Stimulated activated CD4-positive, alpha-beta T cell treated with anti-CD3 and anti-CD28 coated beads, Interleukin-1b, Interleukin-23, amount 100 ng/mL, for 4 hours (primary cell): ENCODE measurements at regions not wholly inside any gene's neighbourhood (a gene's known extent, or its start where the extent isn't known, plus 50 kb on each side); places are given as distances from the start of the nearest gene placed in this dataset.
"Not testable (repeated sequence)": the region's sequence is repeated elsewhere in the genome, so short reads cannot be mapped to it uniquely, and the experiment has no call there.

Experiments
- DNase-seq, 2 donors: peaks; one replicate each; pipeline ENCODE4 v3.0.0-alpha.2; 2020; ENCODE audit warnings: low read depth in 2 of 2

DNA sequence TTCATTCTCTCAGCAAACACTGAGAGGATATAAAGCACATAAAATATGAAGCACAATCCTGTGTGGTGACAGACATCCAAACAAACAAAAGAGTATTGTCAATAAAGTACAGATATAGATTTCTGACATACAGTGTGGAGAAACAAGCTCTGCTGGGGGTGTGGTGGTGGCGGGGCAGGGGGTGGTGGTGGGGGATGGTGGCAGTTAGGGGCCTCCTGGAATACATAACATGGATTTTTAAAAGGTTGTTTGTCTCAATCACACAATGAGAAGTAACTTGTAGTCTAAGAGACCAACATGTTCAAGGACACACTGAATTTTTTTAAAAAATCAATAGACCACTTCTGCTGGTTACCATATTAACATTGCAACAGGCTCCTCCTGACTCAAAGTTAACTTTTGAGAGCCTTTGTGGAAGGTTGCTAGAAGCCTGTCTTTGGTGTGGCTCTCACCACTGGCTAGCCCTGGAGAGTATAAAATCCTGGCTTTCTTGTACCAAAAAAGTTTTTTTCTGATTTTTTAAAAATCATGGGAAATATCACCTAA lies 1197.4 kb downstream of the SUCLG1 start:
- DNase-seq, result no peak

DNA sequence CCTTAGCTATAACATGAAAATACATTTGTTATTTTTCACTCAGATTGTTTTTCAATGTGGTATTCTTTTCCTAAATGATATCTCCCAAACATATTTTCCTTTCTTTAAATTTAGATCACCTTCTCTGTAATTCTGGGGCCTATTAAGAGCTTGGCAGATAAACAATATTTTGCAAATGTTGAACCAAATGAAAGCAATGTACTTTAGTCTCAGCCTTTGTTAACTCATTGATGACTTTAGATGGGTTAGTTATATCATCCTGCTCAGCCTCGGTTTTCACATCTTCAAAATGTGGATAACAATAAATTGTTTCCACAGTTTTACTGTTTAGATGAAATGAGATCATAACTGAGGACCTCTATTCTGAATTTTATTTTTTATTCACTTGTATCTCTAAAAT lies 1205.2 kb downstream of the SUCLG1 start:
- DNase-seq, result no peak

DNA sequence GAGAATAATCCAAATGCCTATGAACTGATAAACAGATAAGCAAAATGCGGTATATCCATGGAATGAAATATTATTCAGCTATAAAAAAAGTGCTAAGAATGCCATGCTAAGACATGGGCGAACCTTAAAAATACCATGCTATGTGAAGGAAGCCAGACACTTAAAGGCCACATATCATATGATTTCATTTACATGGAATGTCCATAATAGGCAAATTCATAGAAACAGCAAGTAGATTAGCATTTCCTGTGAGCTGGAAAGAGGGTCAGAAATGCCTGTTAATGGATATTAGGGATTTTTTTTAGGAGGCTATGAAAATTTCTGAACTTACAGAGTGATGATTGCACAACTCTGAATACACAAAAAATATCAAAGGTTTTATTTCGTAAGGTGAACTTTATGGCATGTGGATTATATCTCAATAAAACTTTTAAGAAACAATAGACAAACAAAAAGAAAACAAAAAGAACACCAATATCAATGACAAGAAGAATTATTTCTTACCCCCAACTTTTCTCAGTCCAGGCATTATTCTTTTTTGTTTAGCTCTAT lies 1207.7 kb downstream of the SUCLG1 start:
- no peak for DNase-seq

DNA sequence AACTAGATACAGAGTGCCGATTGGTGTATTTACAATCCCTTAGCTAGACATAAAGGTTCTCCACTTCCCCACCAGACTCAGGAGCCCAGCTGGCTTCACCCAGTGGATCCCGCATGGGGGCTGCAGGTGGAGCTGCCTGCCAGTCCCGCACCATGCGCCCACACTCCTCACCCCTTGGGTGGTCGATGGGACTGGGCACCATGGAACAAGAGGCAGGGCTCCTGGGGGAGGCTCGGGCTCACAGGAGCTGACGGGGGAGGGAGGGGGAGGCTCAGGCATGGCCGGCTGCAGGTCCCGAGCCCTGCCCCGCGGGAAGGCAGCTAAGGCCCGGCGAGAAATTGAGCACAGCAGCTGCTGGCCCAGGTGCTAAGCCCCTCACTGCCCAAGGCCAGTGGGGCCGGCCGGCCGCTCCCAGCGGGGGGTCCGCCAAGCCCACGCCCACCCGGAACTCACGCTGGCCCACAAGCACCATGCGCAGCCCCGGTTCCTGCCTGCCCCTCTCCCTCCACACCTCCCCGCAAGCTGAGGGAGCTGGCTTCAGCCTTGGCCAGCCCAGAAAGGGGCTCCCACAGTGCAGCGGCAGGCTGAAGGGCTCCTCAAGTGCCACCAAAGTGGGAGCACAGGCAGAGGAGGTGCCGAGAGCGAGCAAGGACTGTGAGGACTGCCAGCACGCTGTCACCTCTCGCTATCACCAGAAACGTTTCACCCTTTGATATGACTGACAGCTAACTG lies 1213.1 kb downstream of the SUCLG1 start:
- DNase-seq, result not testable (repeated sequence)

DNA sequence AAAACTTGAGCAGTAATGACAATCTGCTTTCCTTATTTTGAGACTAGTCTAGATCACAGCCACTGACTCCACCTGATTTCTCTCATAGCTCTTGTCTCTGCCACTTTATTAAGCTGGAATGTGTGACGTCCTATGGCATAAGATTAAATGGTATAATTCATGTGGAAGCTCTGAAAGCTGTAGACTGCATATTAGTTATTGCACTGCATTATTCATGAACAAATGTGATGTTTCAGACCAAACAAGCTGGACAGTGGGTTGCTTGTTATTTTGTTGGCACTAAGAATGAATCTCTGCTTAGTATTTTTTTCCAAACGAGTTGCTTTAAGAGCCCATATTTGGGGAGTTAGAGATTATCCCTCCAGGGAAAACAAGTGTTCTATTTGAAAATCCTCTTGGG lies 1218.5 kb downstream of the SUCLG1 start:
- DNase-seq, result no peak

DNA sequence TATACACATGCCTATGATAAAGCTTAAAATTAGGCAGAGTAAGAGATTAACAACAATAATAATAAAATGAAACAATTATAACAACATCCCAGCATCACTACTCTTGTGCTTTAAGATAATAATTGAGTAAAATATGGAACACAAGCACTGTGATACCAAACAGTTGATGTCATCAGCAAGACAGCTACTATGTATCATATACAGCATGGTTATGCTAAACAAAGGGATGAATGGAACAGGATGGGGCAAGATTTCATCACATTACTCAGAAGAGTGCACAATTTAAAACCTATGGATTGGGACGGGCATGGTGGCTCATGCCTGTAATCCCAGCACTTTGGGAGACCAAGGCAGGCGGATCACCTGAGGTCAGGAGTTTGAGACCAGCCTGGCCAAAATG lies 1221.0 kb downstream of the SUCLG1 start:
- no peak for DNase-seq

DNA sequence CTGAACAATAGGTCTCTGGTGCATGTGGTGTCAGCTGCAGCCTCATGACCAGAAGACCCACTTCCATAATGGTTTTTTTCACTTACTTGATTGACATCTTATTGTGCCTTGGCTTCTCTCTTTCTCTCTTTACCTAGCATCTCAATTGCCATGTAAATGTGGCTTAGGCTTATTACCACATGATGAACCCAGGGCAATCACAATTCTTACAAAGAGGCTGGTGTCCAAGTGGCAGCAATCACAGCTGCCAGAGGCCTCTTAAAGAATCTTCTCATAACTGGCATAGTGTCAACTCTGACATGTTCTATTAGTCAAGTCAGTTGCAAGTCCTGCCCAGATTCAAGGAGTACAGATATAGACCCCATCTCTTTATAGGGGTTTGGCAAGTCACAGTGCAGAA lies 1224.8 kb downstream of the SUCLG1 start:
- no peak for DNase-seq

DNA sequence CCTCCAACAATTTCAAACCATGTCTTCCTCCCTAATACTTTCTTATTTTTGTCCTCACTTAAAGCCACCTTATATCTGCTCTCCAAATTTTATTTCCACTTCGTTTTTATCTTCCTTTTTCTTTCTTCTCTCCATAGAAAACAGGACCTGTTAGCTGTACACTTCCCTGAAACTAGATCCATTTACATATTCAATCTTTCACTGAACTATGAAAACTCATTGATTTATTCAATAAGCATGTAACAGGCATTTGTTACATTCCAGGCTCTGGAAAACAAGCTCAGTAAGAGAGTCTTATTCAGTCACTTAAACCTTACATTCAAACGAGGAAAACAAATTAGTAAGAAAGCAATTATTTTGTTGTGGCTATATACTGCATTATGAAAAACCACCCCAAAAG lies 1225.3 kb downstream of the SUCLG1 start:
- DNase-seq, result no peak

DNA sequence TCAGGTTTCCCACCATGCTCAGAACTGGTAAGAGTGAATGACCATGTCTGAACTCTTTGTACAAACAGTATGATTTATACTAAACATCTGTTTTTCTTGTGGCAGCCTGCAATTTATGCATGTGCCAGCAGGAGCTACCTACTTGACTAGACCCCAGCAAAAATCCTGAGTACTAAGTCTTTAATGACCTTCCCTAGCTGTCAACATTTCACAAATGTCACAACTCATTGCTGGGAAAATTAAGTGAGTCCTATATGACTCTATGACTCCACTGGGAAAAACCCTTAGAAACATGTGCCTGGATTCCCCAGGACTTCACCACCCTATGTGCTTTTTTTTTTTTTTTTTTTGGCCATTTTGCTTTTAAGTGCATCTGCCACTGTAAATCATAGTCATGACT lies 1225.8 kb downstream of the SUCLG1 start:
- DNase-seq, result no peak

DNA sequence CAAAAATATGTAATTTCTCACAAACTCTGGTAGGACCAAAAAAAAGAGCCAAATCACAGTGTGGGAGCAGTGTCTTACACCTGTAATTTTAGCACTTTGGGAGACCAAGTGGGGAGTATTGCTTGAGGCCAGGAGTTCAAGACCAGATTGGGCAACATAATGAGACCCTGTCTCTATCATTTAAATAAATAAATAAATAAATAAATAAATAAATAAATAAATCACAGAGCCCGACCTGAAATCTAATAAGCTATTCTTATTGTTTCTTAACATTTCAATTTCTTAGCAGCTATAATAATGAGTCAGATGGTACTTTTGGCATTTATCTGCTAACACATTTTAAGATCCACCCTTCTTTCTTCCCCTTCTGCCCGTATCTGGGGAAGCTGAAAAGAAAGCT lies 1229.6 kb downstream of the SUCLG1 start:
- DNase-seq, result no peak

DNA sequence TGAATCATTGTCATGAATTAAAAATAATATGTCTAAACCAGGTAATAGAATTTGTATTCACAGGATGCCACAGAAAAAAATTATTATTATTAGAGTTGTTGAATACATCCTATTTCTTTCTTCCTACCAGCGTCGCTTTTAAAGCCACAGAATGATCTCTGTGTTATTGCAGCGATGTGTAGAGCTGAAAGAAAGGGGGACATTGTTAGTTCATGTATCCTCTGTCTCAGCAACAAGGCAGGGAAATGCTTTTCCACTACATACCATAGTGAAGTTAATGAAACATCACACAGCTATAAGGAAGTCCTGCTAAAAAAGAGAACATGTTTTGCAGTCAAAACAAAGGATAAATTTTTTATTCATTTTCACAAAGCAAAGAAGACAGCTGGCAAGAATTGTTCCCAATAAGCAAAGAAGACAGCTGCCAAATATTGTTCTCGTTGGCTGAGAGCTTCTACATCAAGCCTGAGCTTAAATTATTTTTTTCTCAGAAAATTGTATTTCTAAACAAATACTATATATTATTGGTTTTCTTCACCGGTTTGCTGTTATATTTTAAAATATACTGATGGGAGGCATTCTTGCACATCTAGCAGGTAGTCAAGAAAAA lies 1234.4 kb downstream of the SUCLG1 start:
- DNase-seq, result no peak

DNA sequence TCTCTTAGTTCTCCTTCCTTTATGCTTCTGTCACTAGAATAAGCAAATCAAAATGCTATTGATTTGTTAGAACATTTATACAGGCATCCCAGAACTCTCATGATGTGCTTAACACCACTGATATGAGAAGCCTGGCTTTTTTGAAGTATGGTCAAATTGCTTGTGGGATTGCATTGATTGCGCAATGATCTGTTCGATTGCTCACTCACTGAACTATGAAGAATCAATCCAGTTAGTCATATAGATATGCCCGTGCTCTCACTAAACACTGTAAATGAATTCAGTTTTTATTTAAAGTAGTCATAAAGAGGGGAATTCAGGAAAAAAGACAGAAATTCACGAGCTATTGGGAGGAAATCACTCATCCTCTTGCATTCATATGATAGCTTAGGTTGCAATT lies 1237.8 kb downstream of the SUCLG1 start:
- DNase-seq, result no peak

DNA sequence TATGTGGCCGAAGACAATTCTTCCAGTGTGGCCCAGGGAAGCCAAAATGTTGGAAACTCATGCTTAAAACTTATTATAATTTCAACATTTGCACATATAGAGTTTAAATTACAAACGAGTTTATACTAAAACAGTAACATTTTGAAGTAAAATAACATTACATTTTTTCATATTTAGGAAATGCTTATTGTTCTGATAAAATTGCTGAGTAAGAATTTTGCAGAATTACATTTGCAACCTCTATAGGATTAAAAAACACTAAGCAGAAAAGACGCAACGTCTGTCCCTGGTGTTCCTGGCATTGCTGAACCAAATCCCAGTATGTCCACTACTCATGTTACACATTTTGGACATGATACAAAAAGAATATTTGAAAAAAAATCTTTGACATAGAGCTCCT lies 1241.2 kb downstream of the SUCLG1 start:
- DNase-seq, result no peak

DNA sequence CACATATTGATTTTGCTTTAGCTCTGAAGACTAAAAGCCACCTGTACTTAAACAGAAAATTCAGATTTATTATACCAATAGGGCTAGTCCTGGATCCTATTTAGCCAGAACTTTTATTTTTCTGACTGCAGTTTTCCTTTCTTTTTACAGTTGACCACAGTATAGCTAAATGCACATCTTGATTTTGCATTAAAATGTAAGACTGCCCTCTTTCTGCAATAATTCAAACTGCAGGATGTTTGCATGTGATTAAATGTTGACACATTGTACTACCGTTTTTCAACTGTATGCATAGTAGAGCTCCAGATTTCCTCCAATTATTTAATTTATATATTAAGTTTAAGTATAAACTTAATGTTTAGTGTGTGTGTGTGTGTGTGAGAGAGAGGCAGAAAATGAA lies 1262.9 kb downstream of the SUCLG1 start:
- no peak for DNase-seq

DNA sequence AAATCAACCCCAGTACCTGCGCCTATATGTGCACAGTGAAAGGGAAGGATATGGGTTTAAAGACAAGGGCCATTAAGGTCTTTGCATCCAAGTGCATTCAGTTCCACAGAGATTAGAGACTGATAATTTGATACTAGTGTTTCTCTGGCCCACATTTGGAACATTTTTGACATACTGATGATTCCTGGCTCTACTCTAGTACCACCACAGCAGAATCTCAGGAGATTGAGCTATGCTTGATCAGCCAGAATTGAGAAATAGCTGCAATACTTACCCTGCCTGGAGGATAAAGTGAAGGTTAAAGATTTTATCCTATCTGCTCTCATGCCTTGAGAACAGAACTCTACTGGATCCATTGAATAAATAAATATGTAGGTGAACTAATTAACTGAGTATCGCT lies 1267.8 kb downstream of the SUCLG1 start:
- DNase-seq, result no peak

DNA sequence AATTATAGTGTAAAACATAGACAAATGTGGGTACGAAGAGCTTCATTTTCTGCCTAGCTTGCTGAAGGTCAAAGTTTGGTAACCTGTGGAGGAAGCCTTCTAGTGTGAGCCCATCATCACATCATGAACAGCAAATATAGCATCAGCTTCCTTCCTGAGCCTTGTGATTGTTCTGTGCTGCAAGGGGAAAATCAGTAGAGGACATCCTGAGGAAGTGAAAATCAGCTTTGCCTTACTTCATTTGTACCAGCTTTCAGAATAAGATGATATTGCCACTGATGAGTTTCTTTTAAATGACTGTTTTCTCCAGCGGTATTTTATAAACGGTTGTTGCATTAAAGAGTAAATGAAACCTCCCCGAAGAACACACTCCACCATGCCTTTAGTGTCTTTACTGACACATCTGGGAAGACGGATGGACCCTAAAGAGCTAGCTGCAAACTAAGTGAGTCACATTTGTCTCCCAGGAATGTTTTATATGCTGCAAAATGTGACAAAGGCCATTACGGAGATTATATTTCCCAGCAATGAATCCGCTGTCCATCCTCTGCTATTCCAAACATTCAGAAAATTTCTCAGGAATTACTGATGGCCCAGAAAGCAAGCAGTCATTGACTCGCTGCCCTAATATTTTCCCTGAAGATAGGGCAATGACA lies 1272.8 kb downstream of the SUCLG1 start:
- no peak for DNase-seq

DNA sequence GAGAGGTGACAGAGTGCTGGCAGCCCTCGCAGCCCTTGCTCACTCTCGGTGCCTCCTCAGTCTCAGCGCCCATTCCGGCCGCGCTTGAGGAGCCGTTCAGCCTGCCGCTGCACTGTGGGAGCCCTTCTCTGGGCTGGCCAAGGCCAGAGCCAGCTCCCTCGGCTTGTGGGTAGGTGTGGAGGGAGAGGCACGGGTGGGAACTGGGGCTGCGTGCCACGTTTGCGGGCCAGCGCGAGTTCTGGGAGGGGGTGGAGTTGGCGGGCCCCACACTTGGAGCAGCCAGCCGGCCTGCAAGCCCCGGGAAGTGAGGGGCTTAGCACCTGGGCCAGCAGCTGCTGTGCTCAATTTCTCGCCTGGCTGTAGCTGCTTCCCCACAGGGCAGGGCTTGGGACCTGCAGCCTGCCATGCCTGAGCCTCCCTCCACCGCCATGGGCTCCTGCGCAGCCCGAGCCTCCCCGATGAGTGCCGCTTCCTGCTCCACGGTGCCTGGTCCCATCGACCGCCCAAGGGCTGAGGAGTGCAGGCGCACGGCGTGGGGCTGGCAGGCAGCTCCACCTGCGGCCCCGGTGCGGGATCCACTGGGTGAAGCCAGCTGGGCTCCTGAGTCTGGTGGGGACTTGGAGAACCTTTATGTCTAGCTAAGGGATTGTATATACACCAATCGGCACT lies 1278.1 kb downstream of the SUCLG1 start:
- not testable (repeated sequence) for DNase-seq

DNA sequence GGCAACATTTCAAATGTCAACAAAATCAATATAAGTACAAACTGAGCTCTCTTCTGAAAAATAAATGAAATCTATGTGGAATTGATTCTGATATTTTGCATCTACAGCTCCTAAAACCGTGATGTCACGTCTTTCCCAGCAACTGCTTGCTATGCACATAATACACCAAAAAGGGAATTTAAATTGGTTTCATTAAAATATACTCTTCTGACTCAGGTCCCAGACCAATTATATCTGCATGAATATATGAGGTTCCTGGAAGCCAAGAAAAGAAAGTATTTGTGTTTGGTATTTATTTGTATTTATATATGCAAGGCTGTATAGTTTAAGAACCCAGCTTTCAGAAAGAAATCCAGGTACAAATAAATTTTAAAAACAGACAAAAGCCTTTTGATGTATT lies 1282.5 kb downstream of the SUCLG1 start:
- DNase-seq, result no peak

DNA sequence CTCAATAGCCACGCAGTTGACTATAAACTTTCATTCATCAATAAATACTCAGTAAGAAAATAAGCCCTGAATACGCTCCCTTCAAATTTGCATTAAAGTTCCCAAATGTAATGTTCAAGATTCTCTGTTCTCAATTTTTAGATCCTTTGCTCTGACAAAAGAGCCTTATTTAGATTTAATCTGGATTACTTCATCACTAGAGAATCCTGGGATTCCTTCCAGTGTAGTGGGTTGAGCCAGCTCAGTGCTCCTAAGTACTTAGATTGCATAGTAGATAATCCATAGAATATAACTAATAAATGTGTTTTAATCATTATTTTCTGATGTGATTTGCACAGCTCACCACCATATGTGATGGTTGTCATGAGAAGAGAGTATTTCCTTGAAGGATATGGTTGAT lies 1286.2 kb downstream of the SUCLG1 start:
- DNase-seq, result no peak

DNA sequence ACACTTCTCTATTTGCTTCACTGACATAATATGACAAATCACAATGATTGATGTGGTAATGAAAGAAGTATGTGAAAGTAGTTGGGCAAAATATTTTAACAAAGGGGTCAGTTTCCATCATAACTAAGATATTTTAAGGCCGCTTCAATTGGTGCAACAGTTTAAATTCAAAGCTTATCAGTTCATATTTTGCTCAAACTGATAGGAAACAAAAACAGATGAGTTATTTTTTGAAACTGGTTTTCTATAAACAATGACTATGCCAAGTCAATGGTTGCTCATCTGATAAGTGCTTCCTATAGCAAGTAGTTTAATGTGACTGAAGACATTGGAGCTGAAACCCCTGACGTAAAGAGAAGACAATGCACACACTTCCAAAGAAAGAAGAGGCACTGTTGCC lies 1290.7 kb downstream of the SUCLG1 start:
- DNase-seq, result no peak

DNA sequence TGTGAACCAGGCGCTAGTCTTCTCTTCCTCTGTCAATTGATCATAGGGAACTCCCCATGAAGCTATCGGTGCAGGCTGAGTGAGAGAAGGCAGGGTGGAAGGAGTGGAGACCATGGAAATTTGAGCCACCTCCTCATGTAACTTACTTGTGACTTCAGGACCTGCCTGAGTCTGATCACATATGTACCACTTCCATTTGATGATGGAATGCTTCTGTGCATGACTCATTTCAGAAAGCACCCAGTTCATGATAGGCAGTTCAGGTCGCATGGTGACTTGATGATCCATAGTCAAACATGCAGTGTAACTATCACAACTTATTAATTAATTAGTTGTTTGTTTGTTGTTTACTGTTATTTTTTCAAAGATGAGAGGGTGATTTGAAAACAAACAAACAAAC lies 1296.7 kb downstream of the SUCLG1 start:
- no peak for DNase-seq

DNA sequence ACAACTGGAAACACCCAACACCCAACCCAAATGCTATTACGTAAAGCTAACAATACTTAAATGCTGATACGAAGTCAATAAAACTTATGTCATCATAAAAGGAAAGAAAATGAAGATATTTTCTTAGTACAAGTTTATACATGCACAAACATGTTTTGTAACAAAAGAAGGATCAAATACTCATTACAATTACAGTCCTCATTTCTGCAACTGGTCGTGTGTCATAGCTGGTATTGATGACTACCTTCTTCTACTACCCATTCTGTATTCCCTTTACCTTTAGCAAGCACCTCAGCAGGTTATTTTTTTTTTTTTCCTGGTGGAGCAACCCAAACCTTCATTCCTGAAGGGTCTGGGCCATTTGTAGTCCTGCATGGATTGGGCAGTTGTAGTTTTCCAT lies 1298.5 kb downstream of the SUCLG1 start:
- DNase-seq, result no peak
